ENCODE measurements at regions not wholly inside any gene's neighbourhood (a gene's known extent, or its start where the extent isn't known, plus 50 kb on each side); places are given as distances from the start of the nearest gene placed in this dataset.
"Not testable (repeated sequence)": the region's sequence is repeated elsewhere in the genome, so short reads cannot be mapped to it uniquely, and the experiment has no call there.

DNA sequence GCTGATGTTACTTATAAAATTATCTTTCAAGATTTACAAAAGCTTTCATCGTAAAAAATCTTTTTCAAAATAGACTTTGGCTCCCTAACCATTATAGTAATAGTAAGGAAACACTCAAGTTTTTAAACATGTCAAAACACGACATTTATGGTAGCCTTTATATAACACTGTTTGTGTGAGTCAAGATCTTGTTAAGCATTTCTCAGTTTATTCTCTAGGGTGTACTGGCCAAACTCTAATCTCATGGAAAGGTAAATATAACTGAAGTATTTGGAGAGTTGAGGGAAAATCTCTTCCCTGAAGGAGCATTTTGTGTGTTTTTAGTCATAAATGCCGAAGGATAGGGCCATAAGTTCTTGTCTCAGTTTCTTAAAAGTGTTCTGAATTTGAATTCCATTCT lies 790.9 kb upstream of the NCAM2 start:
- H3K4me1 Mint-ChIP-seq = peaks cover 3% of the 10 kb centered on the region
- no peak overlapping the region for H3K4me3 Mint-ChIP-seq
- Histone ChIP-seq H3K9me3 (ENCODE audit: control insufficient read depth, low read length) (no peaks in the 10 kb centered on the region), H3K36me3 (ENCODE audit: control insufficient read depth, insufficient read depth, low read length) (no peaks in the 10 kb centered on the region), H3K27me3 (ENCODE audit: control insufficient read depth, insufficient read depth, low read length, poor library complexity, severe bottlenecking) (no peaks in the 10 kb centered on the region), H3K27ac (ENCODE audit: low read depth, low read length) (no peak overlapping the region), H3K4me1 (ENCODE audit: control insufficient read depth, insufficient read depth, low read length) (no peaks in the 10 kb centered on the region), H3K4me3 (ENCODE audit: low read length) (no peak overlapping the region), H3K9ac (ENCODE audit: extremely low read depth, low read length, poor library complexity, severe bottlenecking) (no peak overlapping the region)
- WGBS, 2 experiments (ENCODE audit: insufficient coverage in 1 of 2, insufficient read length in 1 of 2) = 92 to 100% methylated on average over 1 to 2 of the region's 3 CpGs
- no peak overlapping the region for H3K27ac Mint-ChIP-seq
- TF ChIP-seq, protein P1, sequence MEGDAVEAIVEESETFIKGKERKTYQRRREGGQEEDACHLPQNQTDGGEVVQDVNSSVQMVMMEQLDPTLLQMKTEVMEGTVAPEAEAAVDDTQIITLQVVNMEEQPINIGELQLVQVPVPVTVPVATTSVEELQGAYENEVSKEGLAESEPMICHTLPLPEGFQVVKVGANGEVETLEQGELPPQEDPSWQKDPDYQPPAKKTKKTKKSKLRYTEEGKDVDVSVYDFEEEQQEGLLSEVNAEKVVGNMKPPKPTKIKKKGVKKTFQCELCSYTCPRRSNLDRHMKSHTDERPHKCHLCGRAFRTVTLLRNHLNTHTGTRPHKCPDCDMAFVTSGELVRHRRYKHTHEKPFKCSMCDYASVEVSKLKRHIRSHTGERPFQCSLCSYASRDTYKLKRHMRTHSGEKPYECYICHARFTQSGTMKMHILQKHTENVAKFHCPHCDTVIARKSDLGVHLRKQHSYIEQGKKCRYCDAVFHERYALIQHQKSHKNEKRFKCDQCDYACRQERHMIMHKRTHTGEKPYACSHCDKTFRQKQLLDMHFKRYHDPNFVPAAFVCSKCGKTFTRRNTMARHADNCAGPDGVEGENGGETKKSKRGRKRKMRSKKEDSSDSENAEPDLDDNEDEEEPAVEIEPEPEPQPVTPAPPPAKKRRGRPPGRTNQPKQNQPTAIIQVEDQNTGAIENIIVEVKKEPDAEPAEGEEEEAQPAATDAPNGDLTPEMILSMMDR (conservative IDR thresholded peaks at IDR 0.05) = no peak
- H3K27me3 Mint-ChIP-seq (ENCODE audit: insufficient read depth) = no peaks in the 10 kb centered on the region
- no peak for DNase-seq
- no peaks in the 10 kb centered on the region for H3K9me3 Mint-ChIP-seq
- no peaks in the 10 kb centered on the region for H3K36me3 Mint-ChIP-seq (ENCODE audit: low read depth)

GRCh38 chr21:20215959-20216358 lies 782.2 kb upstream of the NCAM2 start:
- H3K4me3 Mint-ChIP-seq = no peak overlapping the region
- H3K9me3 ChIP-seq (ENCODE audit: control insufficient read depth, low read length) = peaks cover 7% of the 10 kb centered on the region
- H3K27ac Mint-ChIP-seq = no peak overlapping the region
- no peaks in the 10 kb centered on the region for H3K36me3 Mint-ChIP-seq (ENCODE audit: low read depth)
- H3K4me1 Mint-ChIP-seq = no peaks in the 10 kb centered on the region
- no peaks in the 10 kb centered on the region for H3K36me3 ChIP-seq (ENCODE audit: control insufficient read depth, insufficient read depth, low read length)
- H3K4me1 ChIP-seq (ENCODE audit: control insufficient read depth, insufficient read depth, low read length) = no peaks in the 10 kb centered on the region
- TF ChIP-seq, protein P1 (conservative IDR thresholded peaks at IDR 0.05) = no peak
- no peak overlapping the region for H3K9ac ChIP-seq (ENCODE audit: extremely low read depth, low read length, poor library complexity, severe bottlenecking)
- WGBS, 2 experiments (ENCODE audit: insufficient coverage in 1 of 2, insufficient read length in 1 of 2) = 83 to 86% methylated on average over 1 to 6 of the region's 6 CpGs
- no peak for DNase-seq
- no peak overlapping the region for H3K4me3 ChIP-seq (ENCODE audit: low read length)
- H3K9me3 Mint-ChIP-seq = no peaks in the 10 kb centered on the region
- H3K27me3 Mint-ChIP-seq (ENCODE audit: insufficient read depth) = no peaks in the 10 kb centered on the region
- no peak overlapping the region for H3K27ac ChIP-seq (ENCODE audit: low read depth, low read length)
- no peaks in the 10 kb centered on the region for H3K27me3 ChIP-seq (ENCODE audit: control insufficient read depth, insufficient read depth, low read length, poor library complexity, severe bottlenecking)

- H3K27me3 Mint-ChIP-seq (ENCODE audit: insufficient read depth) = no peaks in the 10 kb centered on the region
Measured at GRCh38 chr21:20220586-20220985, 777.6 kb upstream of the NCAM2 start.

GRCh38 chr21:20221981-20222380 lies 776.2 kb upstream of the NCAM2 start:
- H3K9ac ChIP-seq (ENCODE audit: extremely low read depth, low read length, poor library complexity, severe bottlenecking); DNase-seq; H3K4me1 ChIP-seq (ENCODE audit: control insufficient read depth, insufficient read depth, low read length); H3K9me3 Mint-ChIP-seq; H3K9me3 ChIP-seq (ENCODE audit: control insufficient read depth, low read length); H3K27ac ChIP-seq (ENCODE audit: low read depth, low read length); H3K36me3 ChIP-seq (ENCODE audit: control insufficient read depth, insufficient read depth, low read length); H3K27me3 ChIP-seq (ENCODE audit: control insufficient read depth, insufficient read depth, low read length, poor library complexity, severe bottlenecking); H3K4me1 Mint-ChIP-seq; H3K27me3 Mint-ChIP-seq (ENCODE audit: insufficient read depth); H3K27ac Mint-ChIP-seq; H3K4me3 ChIP-seq (ENCODE audit: low read length); H3K36me3 Mint-ChIP-seq (ENCODE audit: low read depth); H3K4me3 Mint-ChIP-seq: not testable (repeated sequence)
- WGBS, 2 experiments (ENCODE audit: insufficient coverage in 1 of 2, insufficient read length in 1 of 2) = 91 to 96% methylated on average over 10 to 11 of the region's 12 CpGs

More at GRCh38 chr21:20220586-20220985, 777.6 kb upstream of the NCAM2 start:
- no peak for DNase-seq
- H3K4me1 ChIP-seq (ENCODE audit: control insufficient read depth, insufficient read depth, low read length) = no peaks in the 10 kb centered on the region
- no peaks in the 10 kb centered on the region for H3K36me3 ChIP-seq (ENCODE audit: control insufficient read depth, insufficient read depth, low read length)
- H3K36me3 Mint-ChIP-seq (ENCODE audit: low read depth) = no peaks in the 10 kb centered on the region
- no peaks in the 10 kb centered on the region for H3K4me1 Mint-ChIP-seq
- H3K27ac ChIP-seq (ENCODE audit: low read depth, low read length) = no peak overlapping the region
- no peak overlapping the region for H3K4me3 Mint-ChIP-seq
- H3K27ac Mint-ChIP-seq = no peak overlapping the region
- no peak overlapping the region for H3K9ac ChIP-seq (ENCODE audit: extremely low read depth, low read length, poor library complexity, severe bottlenecking)
- no peaks in the 10 kb centered on the region for H3K9me3 ChIP-seq (ENCODE audit: control insufficient read depth, low read length)
- no peak overlapping the region for H3K4me3 ChIP-seq (ENCODE audit: low read length)
- no peaks in the 10 kb centered on the region for H3K9me3 Mint-ChIP-seq
- no peaks in the 10 kb centered on the region for H3K27me3 ChIP-seq (ENCODE audit: control insufficient read depth, insufficient read depth, low read length, poor library complexity, severe bottlenecking)
- TF ChIP-seq, protein P1 (conservative IDR thresholded peaks at IDR 0.05) = no peak

DNA sequence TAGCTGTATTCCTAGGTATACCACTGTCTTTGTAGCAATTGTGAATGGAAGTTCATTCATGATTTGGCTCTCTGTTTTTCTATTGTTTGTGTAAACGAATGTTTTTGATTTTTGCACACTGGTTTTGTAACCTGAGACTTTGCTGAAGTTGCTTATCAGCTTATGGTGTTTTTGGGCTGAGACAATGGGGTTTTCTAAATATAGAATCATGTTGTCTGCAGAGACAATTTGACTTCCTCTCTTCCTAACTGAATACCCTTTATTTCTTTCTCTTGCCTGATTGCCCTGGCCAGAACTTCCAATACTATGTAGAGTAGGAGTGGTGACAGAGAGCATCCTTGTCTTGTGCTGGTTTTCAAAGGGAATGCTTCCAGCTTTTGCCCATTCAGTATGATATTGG lies 761.6 kb upstream of the NCAM2 start:
- not testable (repeated sequence) for DNase-seq; H3K36me3 ChIP-seq (ENCODE audit: control insufficient read depth, insufficient read depth, low read length); H3K4me3 Mint-ChIP-seq; H3K4me1 Mint-ChIP-seq; H3K9ac ChIP-seq (ENCODE audit: extremely low read depth, low read length, poor library complexity, severe bottlenecking); H3K27me3 ChIP-seq (ENCODE audit: control insufficient read depth, insufficient read depth, low read length, poor library complexity, severe bottlenecking); H3K27me3 Mint-ChIP-seq (ENCODE audit: insufficient read depth); H3K27ac ChIP-seq (ENCODE audit: low read depth, low read length); H3K4me3 ChIP-seq (ENCODE audit: low read length); H3K27ac Mint-ChIP-seq; H3K36me3 Mint-ChIP-seq (ENCODE audit: low read depth); H3K9me3 ChIP-seq (ENCODE audit: control insufficient read depth, low read length); H3K4me1 ChIP-seq (ENCODE audit: control insufficient read depth, insufficient read depth, low read length)
- H3K9me3 Mint-ChIP-seq = peaks cover 12% of the 10 kb centered on the region
- 68% methylated on average over 1 of the region's 1 CpG; no CpG with 5 or more reads in 1 of the 2 experiments for WGBS, 2 experiments (ENCODE audit: insufficient coverage in 1 of 2, insufficient read length in 1 of 2)

All from endodermal cell (in vitro differentiated cells).